ENCODE measurements at regions not wholly inside any gene's neighbourhood (a gene's known extent, or its start where the extent isn't known, plus 50 kb on each side); places are given as distances from the start of the nearest gene placed in this dataset.
"Not testable (repeated sequence)": the region's sequence is repeated elsewhere in the genome, so short reads cannot be mapped to it uniquely, and the experiment has no call there.

DNA sequence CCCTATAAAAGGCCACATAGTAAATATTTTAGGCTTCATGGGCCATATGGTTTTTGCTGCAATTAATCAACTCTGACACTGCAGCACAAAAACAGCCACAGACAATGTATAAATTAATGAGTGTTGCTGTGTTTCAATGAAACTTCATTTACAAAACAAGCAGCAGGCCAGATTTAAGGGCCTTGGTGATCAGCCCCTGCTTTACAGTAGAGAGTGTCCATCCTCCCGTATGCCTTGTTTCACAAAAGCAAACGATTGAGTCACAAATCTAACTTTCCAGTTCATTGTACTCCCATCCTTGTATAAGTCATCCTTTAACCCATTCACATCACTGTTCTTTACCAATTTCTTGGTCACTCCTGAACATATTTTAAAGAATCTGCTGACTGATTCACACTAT, 94.3 kb upstream of the NOX4 start:
- TF ChIP-seq, protein P1, sequence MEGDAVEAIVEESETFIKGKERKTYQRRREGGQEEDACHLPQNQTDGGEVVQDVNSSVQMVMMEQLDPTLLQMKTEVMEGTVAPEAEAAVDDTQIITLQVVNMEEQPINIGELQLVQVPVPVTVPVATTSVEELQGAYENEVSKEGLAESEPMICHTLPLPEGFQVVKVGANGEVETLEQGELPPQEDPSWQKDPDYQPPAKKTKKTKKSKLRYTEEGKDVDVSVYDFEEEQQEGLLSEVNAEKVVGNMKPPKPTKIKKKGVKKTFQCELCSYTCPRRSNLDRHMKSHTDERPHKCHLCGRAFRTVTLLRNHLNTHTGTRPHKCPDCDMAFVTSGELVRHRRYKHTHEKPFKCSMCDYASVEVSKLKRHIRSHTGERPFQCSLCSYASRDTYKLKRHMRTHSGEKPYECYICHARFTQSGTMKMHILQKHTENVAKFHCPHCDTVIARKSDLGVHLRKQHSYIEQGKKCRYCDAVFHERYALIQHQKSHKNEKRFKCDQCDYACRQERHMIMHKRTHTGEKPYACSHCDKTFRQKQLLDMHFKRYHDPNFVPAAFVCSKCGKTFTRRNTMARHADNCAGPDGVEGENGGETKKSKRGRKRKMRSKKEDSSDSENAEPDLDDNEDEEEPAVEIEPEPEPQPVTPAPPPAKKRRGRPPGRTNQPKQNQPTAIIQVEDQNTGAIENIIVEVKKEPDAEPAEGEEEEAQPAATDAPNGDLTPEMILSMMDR (IDR thresholded peaks at IDR 0.05; ENCODE audit: low read depth, low read length), result not testable (repeated sequence)
- TF ChIP-seq EZH2phosphoT487 (IDR thresholded peaks at IDR 0.05; ENCODE audit: low read depth), result not testable (repeated sequence)
